ENCODE measurements at regions not wholly inside any gene's neighbourhood (a gene's known extent, or its start where the extent isn't known, plus 50 kb on each side); places are given as distances from the start of the nearest gene placed in this dataset.

- TF ChIP-seq ZNF280D (tag by site-specific recombination; IDR thresholded peaks at IDR 0.05) (no peak), TCF7L2 (IDR thresholded peaks at IDR 0.05; ENCODE audit: borderline replicate concordance, low read depth, low read length) (no peak), ZIC2 (tag by site-specific recombination; IDR thresholded peaks at IDR 0.05) (no peak), ZFHX2 (tag by site-specific recombination; conservative IDR thresholded peaks at IDR 0.05) (no peak), ZNF514 (tag by site-specific recombination; IDR thresholded peaks at IDR 0.05) (no peak), ZNF747 (tag by site-specific recombination; IDR thresholded peaks at IDR 0.05) (no peak), ZNF335 (tag by site-specific recombination; conservative IDR thresholded peaks at IDR 0.05) (no peak), ZNF146 (tag by site-specific recombination; IDR thresholded peaks at IDR 0.05) (no peak)
Measured at GRCh38 chrX:14267216-14267615, 237.5 kb upstream of the GEMIN8 start (continued).

GRCh38 chrX:14266705-14267104 is 237.0 kb upstream of the GEMIN8 start:
- H3K4me1 ChIP-seq (ENCODE audit: control insufficient read depth, insufficient read depth, low read length): no peaks in the 10 kb centered on the region
- TF ChIP-seq ZNF138 (tag by site-specific recombination; IDR thresholded peaks at IDR 0.05; ENCODE audit: borderline replicate concordance) (no peak), ZNF18 (tag by site-specific recombination; IDR thresholded peaks at IDR 0.05) (no peak), ZNF280D (tag by site-specific recombination; IDR thresholded peaks at IDR 0.05) (no peak), ZNF704 (tag by site-specific recombination; IDR thresholded peaks at IDR 0.05) (no peak), ZNF366 (tag by site-specific recombination; conservative IDR thresholded peaks at IDR 0.05) (no peak), ZSCAN5A (tag by site-specific recombination; IDR thresholded peaks at IDR 0.05) (no peak)
- no peak overlapping the region for H3K4me3 ChIP-seq (ENCODE audit: low read depth, low read length)
- H3K36me3 ChIP-seq (ENCODE audit: control insufficient read depth in 2 of 2, insufficient read depth in 1 of 2, low read length in 2 of 2): no peaks in the 10 kb centered on the region
- ChIA-PET CTCF (no interaction called here), POLR2A (no interaction called here)
- H3K9me3 ChIP-seq (ENCODE audit: control insufficient read depth, insufficient read depth, low read depth, low read length): no peaks in the 10 kb centered on the region
- H3K27ac ChIP-seq (ENCODE audit: extremely low read depth, low read depth, low read length): no peak overlapping the region

- CTCF ChIA-PET: interaction anchor here (0.7 kb wide), 1 partner anchor 129 kb away, joined by 3 read pairs; no protein-coding TSS in a partner anchor
- no peak overlapping the region for H3K27ac ChIP-seq (ENCODE audit: extremely low read depth, low read depth, low read length)
- H3K36me3 ChIP-seq (ENCODE audit: control insufficient read depth in 2 of 2, insufficient read depth in 1 of 2, low read length in 2 of 2): no peaks in the 10 kb centered on the region
- POLR2A ChIA-PET: no interaction called here
- TF ChIP-seq ZBTB20 (tag by site-specific recombination; IDR thresholded peaks at IDR 0.05): no peak
- no peak for TF ChIP-seq ZNF24 (tag by site-specific recombination; IDR thresholded peaks at IDR 0.05)
- no peak for TF ChIP-seq KLF7 (tag by site-specific recombination; IDR thresholded peaks at IDR 0.05; ENCODE audit: borderline replicate concordance)
- H3K4me3 ChIP-seq (ENCODE audit: low read depth, low read length): no peak overlapping the region
- no peaks in the 10 kb centered on the region for H3K4me1 ChIP-seq (ENCODE audit: control insufficient read depth, insufficient read depth, low read length)
- no peaks in the 10 kb centered on the region for H3K9me3 ChIP-seq (ENCODE audit: control insufficient read depth, insufficient read depth, low read depth, low read length)
Measured at GRCh38 chrX:14243823-14244222, 214.1 kb upstream of the GEMIN8 start.

All from HEK293 (cell line).